A549 (cell line): ENCODE measurements at regions not wholly inside any gene's neighbourhood (a gene's known extent, or its start where the extent isn't known, plus 50 kb on each side); places are given as distances from the start of the nearest gene placed in this dataset.

ENCODE experiments used
- ATAC-seq, 2 experiments: fragments of 200-7000 bp in 1 of 2; fragments of >200 bp in 1 of 2; cut with Nextera tagmentation in 1 of 2; cut with Tn5 transposase in 1 of 2; 3 replicates each; pipeline versions ENCODE4 v1.8.0 to v1.9.1; 2018 to 2020; ENCODE audit warnings: mild to moderate bottlenecking in 1 of 2, moderate library complexity in 1 of 2
- CTCF ChIA-PET: fragments of 300-600 bp; sonication (Branson Sonifier 250); formaldehyde crosslinking; extraction: SDS; loops from one replicate; lab custom pipeline; 2021; ENCODE audit warnings: antibody characterized with exemption, inconsistent platforms; lab: Yijun Ruan, JAX
- POLR2A ChIA-PET: fragments of 350-600 bp; formaldehyde crosslinking; extraction: SDS; loops from one replicate; lab custom pipeline; 2021; ENCODE audit warnings: antibody characterized with exemption, inconsistent platforms; lab: Yijun Ruan, JAX
- DNase-seq, 2 experiments: peaks; one replicate each; pipeline versions ENCODE4 v3.0.0 to v3.0.0-alpha.2; 2011 to 2016; ENCODE audit warnings: low read depth in 1 of 2, low spot score in 1 of 2
- FAIRE-seq: peaks from 2 replicates; lab custom pipeline; 2011; peaks lifted over from hg19 to GRCh38; lab: Jason Lieb, UNC
- H3K27ac ChIP-seq, 2 experiments: fragments of >200 bp; sonication (Bioruptor Twin); formaldehyde crosslinking; 3 replicates each; pipeline ENCODE4 v1.5.1; 2016 to 2017
- H3K4me1 ChIP-seq: fragments of >200 bp; sonication (Bioruptor Twin); formaldehyde crosslinking; 3 replicates; pipeline ENCODE4 v1.6.1; 2016
- H3K4me2 ChIP-seq: fragments of >200 bp; sonication (Bioruptor Twin); formaldehyde crosslinking; 3 replicates; pipeline ENCODE4 v1.6.1; 2016
- H3K4me3 ChIP-seq: fragments of >200 bp; sonication (Bioruptor Twin); formaldehyde crosslinking; 3 replicates; pipeline ENCODE4 v1.5.1; 2016
- H3K9me3 ChIP-seq: fragments of >200 bp; sonication (Bioruptor Twin); formaldehyde crosslinking; 3 replicates; pipeline ENCODE4 v1.6.1; 2016
- BHLHE40 ChIP-seq: IDR thresholded peaks from 2 replicates; pipeline ENCODE4 v1.6.1; 2012; ENCODE audit warnings: low read depth, low read length, inconsistent platforms
- CEBPB ChIP-seq, 2 experiments: fragments of >200 bp in 1 of 2; sonication (Bioruptor Twin) in 1 of 2; formaldehyde crosslinking in 1 of 2; IDR thresholded peaks; 2 replicates each; pipeline ENCODE4 v1.6.1; 2012 to 2016
- CHD2 ChIP-seq: fragments of 150-350 bp; IDR thresholded peaks from 2 replicates; pipeline ENCODE4 v1.6.1; 2014; ENCODE audit warnings: low read length; ENCODE audit not compliant: partially characterized antibody
- CHD4 ChIP-seq: fragments of 200-600 bp; sonication (generic); IDR thresholded peaks from 2 replicates; pipeline ENCODE4 v1.6.1; 2016; ENCODE audit warnings: antibody characterized with exemption, mild to moderate bottlenecking, borderline replicate concordance
- EHMT2 ChIP-seq: fragments of 200-600 bp; sonication (generic); IDR thresholded peaks from 2 replicates; pipeline ENCODE4 v1.6.1; 2016; ENCODE audit warnings: antibody characterized with exemption, low read depth, mild to moderate bottlenecking, moderate library complexity
- EP300 ChIP-seq, 2 experiments: fragments of >200 bp; sonication (Bioruptor Twin); formaldehyde crosslinking; IDR thresholded peaks; 2 replicates in 1 of 2; 3 replicates in 1 of 2; pipeline ENCODE4 v1.6.1; 2016 to 2017
- FOSB ChIP-seq: fragments of 250-450 bp; sonication (Bioruptor Pico); IDR thresholded peaks from 2 replicates; pipeline ENCODE4 v1.5.0; 2020; ENCODE audit warnings: mild to moderate bottlenecking, moderate library complexity
- GATA3 ChIP-seq: IDR thresholded peaks from 2 replicates; pipeline ENCODE4 v1.6.1; 2012; ENCODE audit warnings: borderline replicate concordance
- HOXA7 ChIP-seq: fragments of 250-450 bp; sonication (Bioruptor Pico); IDR thresholded peaks from 2 replicates; pipeline ENCODE4 v1.5.0; 2020; ENCODE audit warnings: mild to moderate bottlenecking, moderate library complexity
- JUN ChIP-seq, 2 experiments: fragments of >200 bp; sonication (Bioruptor Twin); formaldehyde crosslinking; IDR thresholded peaks; 2 replicates in 1 of 2; 3 replicates in 1 of 2; pipeline ENCODE4 v1.6.1; 2016 to 2017
- MAZ ChIP-seq: fragments of 150-350 bp; IDR thresholded peaks from 2 replicates; pipeline ENCODE4 v1.6.1; 2014; ENCODE audit warnings: antibody characterized with exemption, low read depth, low read length, borderline replicate concordance
- NPAS2 ChIP-seq: fragments of 250-450 bp; sonication (Bioruptor Pico); IDR thresholded peaks from 2 replicates; pipeline ENCODE4 v1.8.0; 2022; ENCODE audit warnings: mild to moderate bottlenecking, moderate library complexity, borderline replicate concordance
- NR3C1 ChIP-seq: fragments of >200 bp; sonication (Bioruptor Twin); formaldehyde crosslinking; IDR thresholded peaks from 3 replicates; pipeline ENCODE4 v1.6.1; 2017
- POLR2A ChIP-seq: IDR thresholded peaks from 2 replicates; pipeline ENCODE4 v1.6.1; 2012; ENCODE audit warnings: mild to moderate bottlenecking, low read length
- POLR2AphosphoS2 ChIP-seq: conservative IDR thresholded peaks from 2 replicates; pipeline ENCODE4 v1.6.1; 2012; ENCODE audit warnings: low read length, improper control_type of control experiment, inconsistent platforms
- RAD21 ChIP-seq, 2 experiments: fragments of >200 bp in 1 of 2; sonication (Bioruptor Twin) in 1 of 2; formaldehyde crosslinking in 1 of 2; IDR thresholded peaks in 1 of 2; conservative IDR thresholded peaks in 1 of 2; 2 replicates in 1 of 2; 3 replicates in 1 of 2; pipeline ENCODE4 v1.6.1; 2012 to 2018; ENCODE audit warnings: inconsistent platforms in 1 of 2
- RFX5 ChIP-seq: fragments of 450-650 bp; IDR thresholded peaks from 2 replicates; pipeline ENCODE4 v1.7.1; 2014; ENCODE audit warnings: antibody characterized with exemption, mild to moderate bottlenecking, moderate library complexity
- SREBF2 ChIP-seq: fragments of 450-650 bp; IDR thresholded peaks from 2 replicates; pipeline ENCODE4 v1.6.1; 2014; ENCODE audit warnings: mild to moderate bottlenecking, moderate library complexity
- TFCP2L1 ChIP-seq: fragments of 250-450 bp; sonication (Bioruptor Pico); IDR thresholded peaks from 2 replicates; pipeline ENCODE4 v1.5.0; 2021; ENCODE audit warnings: mild to moderate bottlenecking
- TP53 ChIP-seq: fragments of 250-450 bp; sonication (Bioruptor Pico); IDR thresholded peaks from 2 replicates; pipeline ENCODE4 v1.5.0; 2021; ENCODE audit warnings: mild to moderate bottlenecking, moderate library complexity
- ZNF302 ChIP-seq: fragments of 250-450 bp; sonication (Bioruptor Pico); IDR thresholded peaks from 2 replicates; pipeline ENCODE4 v1.9.0; 2021; ENCODE audit warnings: inconsistent platforms, mild to moderate bottlenecking, moderate library complexity
- whole genome bisulfite sequencing: methylation state at CpG from one replicate; pipeline ENCODE4 v1.1.6; 2017; ENCODE audit errors: missing lambda C conversion rate; 5-methylcytosine and 5-hydroxymethylcytosine counted together
- TF ChIP-seq, protein P1 (sequence below): fragments of 150-350 bp; IDR thresholded peaks from 2 replicates; pipeline ENCODE4 v1.6.1; 2014; ENCODE audit warnings: low read depth, mild to moderate bottlenecking, low read length
- TF ChIP-seq, protein P2 (sequence below): fragments of >200 bp; sonication (Bioruptor Twin); formaldehyde crosslinking; IDR thresholded peaks from 3 replicates; pipeline ENCODE4 v1.6.1; 2016
- TF ChIP-seq, protein P3 (sequence below): IDR thresholded peaks from 2 replicates; pipeline ENCODE4 v1.6.1; 2012
- TF ChIP-seq, protein P4 (sequence below): IDR thresholded peaks from 2 replicates; pipeline ENCODE4 v1.6.1; 2012; ENCODE audit warnings: low read depth, borderline replicate concordance
- TF ChIP-seq, protein P5 (sequence below): fragments of >200 bp; sonication (Bioruptor Twin); formaldehyde crosslinking; IDR thresholded peaks from 3 replicates; pipeline ENCODE4 v1.5.1; 2016

DNA sequence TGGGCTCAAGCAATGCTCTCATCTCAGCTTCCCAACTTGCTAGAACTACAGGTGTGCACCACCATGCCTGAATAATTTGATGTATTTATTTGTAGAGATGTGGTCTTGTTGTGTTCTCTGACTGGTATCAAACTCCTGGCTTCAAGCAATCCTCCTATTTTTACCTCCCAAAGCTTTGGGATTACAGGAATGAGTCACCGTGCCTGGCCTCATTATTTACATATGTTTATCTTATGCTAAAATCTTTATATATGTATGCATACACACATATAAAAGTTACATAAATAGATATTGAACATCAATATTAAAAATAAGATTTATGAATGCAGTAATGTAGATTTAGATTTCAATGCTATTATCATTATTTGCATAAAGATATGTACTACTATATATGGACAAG lies 1634.5 kb upstream of the LRRTM3 start:
- ATAC-seq, result no peak
- WGBS, result 29% methylated on average over 1 of the region's 1 CpG
- H3K4me3 ChIP-seq, result no peak overlapping the region
- ChIA-PET POLR2A (no interaction called here), CTCF (no interaction called here)
- no peaks in the 10 kb centered on the region for H3K9me3 ChIP-seq
- DNase-seq, result no peak
- no peak overlapping the region for H3K27ac ChIP-seq
- H3K4me2 ChIP-seq, result no peak overlapping the region
- FAIRE-seq, result no peak
- no peaks in the 10 kb centered on the region for H3K4me1 ChIP-seq
- TF ChIP-seq RFX5 (no peak), GATA3 (no peak), JUN (IDR thresholded peaks at IDR 0.05) (no peak), NPAS2 (CRISPR knock-in tag) (no peak), TFCP2L1 (CRISPR knock-in tag) (no peak), CHD4 (no peak), EP300 (IDR thresholded peaks at IDR 0.05) (no peak), BHLHE40 (no peak), POLR2A (no peak), NR3C1 (no peak), FOSB (CRISPR knock-in tag) (no peak), HOXA7 (CRISPR knock-in tag) (no peak), SREBF2 (no peak), EHMT2 (no peak), TP53 (CRISPR knock-in tag) (no peak), CEBPB (IDR thresholded peaks at IDR 0.05) (no peak), MAZ (no peak)
- TF ChIP-seq, protein P1, sequence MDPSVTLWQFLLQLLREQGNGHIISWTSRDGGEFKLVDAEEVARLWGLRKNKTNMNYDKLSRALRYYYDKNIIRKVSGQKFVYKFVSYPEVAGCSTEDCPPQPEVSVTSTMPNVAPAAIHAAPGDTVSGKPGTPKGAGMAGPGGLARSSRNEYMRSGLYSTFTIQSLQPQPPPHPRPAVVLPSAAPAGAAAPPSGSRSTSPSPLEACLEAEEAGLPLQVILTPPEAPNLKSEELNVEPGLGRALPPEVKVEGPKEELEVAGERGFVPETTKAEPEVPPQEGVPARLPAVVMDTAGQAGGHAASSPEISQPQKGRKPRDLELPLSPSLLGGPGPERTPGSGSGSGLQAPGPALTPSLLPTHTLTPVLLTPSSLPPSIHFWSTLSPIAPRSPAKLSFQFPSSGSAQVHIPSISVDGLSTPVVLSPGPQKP, result no peak
- TF ChIP-seq, protein P2, sequence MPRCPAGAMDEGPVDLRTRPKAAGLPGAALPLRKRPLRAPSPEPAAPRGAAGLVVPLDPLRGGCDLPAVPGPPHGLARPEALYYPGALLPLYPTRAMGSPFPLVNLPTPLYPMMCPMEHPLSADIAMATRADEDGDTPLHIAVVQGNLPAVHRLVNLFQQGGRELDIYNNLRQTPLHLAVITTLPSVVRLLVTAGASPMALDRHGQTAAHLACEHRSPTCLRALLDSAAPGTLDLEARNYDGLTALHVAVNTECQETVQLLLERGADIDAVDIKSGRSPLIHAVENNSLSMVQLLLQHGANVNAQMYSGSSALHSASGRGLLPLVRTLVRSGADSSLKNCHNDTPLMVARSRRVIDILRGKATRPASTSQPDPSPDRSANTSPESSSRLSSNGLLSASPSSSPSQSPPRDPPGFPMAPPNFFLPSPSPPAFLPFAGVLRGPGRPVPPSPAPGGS, result no peak
- TF ChIP-seq, protein P3, sequence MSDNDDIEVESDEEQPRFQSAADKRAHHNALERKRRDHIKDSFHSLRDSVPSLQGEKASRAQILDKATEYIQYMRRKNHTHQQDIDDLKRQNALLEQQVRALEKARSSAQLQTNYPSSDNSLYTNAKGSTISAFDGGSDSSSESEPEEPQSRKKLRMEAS, result no peak
- TF ChIP-seq, all 56 proteins: peak for 0

DNA sequence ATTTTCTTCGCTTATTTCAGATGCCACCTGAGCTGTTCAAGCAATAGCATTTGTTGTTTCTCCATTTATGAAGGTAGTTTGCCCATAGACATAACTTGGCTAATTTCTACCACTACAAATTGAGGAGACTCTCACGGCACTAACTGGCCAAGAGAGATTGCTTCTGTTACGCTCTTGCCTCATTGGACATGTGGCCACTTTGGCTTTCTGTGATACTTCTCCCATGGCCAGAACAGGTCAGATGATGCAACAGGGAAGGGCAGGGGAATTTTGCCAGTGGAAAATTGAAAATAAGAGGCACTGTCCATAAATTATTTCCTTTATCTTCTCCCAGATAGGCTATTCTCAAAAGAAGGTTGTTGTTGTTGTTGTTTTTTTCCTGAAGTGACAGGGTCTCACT lies 1633.3 kb upstream of the LRRTM3 start:
- DNase-seq (no peak), FAIRE-seq (no peak), ATAC-seq (no peak)
- CTCF ChIA-PET, result no interaction called here
- Histone ChIP-seq H3K27ac (no peak overlapping the region), H3K9me3 (no peaks in the 10 kb centered on the region), H3K4me3 (no peak overlapping the region), H3K4me1 (no peaks in the 10 kb centered on the region), H3K4me2 (no peak overlapping the region)
- WGBS, result 74% methylated on average over 3 of the region's 3 CpGs
- TF ChIP-seq, protein P1, result no peak
- TF ChIP-seq, protein P3, result no peak
- TF ChIP-seq TP53 (CRISPR knock-in tag) (no peak), CHD2 (no peak), RAD21 (conservative IDR thresholded peaks at IDR 0.05 in 1 of 2, IDR thresholded peaks at IDR 0.05 in 1 of 2) (no peak), RFX5 (no peak), ZNF302 (CRISPR knock-in tag) (no peak), POLR2AphosphoS2 (no peak)
- TF ChIP-seq, protein P4, sequence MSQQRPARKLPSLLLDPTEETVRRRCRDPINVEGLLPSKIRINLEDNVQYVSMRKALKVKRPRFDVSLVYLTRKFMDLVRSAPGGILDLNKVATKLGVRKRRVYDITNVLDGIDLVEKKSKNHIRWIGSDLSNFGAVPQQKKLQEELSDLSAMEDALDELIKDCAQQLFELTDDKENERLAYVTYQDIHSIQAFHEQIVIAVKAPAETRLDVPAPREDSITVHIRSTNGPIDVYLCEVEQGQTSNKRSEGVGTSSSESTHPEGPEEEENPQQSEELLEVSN, result no peak
- TF ChIP-seq, protein P5, sequence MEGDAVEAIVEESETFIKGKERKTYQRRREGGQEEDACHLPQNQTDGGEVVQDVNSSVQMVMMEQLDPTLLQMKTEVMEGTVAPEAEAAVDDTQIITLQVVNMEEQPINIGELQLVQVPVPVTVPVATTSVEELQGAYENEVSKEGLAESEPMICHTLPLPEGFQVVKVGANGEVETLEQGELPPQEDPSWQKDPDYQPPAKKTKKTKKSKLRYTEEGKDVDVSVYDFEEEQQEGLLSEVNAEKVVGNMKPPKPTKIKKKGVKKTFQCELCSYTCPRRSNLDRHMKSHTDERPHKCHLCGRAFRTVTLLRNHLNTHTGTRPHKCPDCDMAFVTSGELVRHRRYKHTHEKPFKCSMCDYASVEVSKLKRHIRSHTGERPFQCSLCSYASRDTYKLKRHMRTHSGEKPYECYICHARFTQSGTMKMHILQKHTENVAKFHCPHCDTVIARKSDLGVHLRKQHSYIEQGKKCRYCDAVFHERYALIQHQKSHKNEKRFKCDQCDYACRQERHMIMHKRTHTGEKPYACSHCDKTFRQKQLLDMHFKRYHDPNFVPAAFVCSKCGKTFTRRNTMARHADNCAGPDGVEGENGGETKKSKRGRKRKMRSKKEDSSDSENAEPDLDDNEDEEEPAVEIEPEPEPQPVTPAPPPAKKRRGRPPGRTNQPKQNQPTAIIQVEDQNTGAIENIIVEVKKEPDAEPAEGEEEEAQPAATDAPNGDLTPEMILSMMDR, result no peak
- POLR2A ChIA-PET, result no interaction called here
